ENCODE measurements at regions not wholly inside any gene's neighbourhood (a gene's known extent, or its start where the extent isn't known, plus 50 kb on each side); places are given as distances from the start of the nearest gene placed in this dataset.

- TF ChIP-seq RFX5 (IDR thresholded peaks at IDR 0.05; ENCODE audit: low read depth, low read length) = no peak
- TF ChIP-seq CTCF (conservative IDR thresholded peaks at IDR 0.05; ENCODE audit: low read depth, low read length) = no peak
- TF ChIP-seq SMC3 (IDR thresholded peaks at IDR 0.05; ENCODE audit: low read depth, low read length) = no peak
- TF ChIP-seq POLR2A (IDR thresholded peaks at IDR 0.05; ENCODE audit: low read depth, low read length) = no peak
- no peak for TF ChIP-seq MXI1 (IDR thresholded peaks at IDR 0.05; ENCODE audit: borderline replicate concordance, low read depth, low read length)
- no peak for TF ChIP-seq CEBPB (IDR thresholded peaks at IDR 0.05; ENCODE audit: low read depth, low read length)
- TF ChIP-seq RCOR1 (IDR thresholded peaks at IDR 0.05; ENCODE audit: insufficient replicate concordance, low read length) = no peak
- TF ChIP-seq RAD21 (IDR thresholded peaks at IDR 0.05; ENCODE audit: low read length) = no peak
- TF ChIP-seq MAFK (IDR thresholded peaks at IDR 0.05; ENCODE audit: low read depth, low read length) = no peak
- TF ChIP-seq BHLHE40 (IDR thresholded peaks at IDR 0.05; ENCODE audit: low read depth, low read length) = no peak
Observed at GRCh38 chr13:21243045-21243897, 66.8 kb downstream of the MRPL57 start.

All from IMR-90 (cell line).